Effector memory CD4-positive, alpha-beta T cell (primary cell): ENCODE measurements at regions not wholly inside any gene's neighbourhood (a gene's known extent, or its start where the extent isn't known, plus 50 kb on each side); places are given as distances from the start of the nearest gene placed in this dataset.

ENCODE experiments used
- DNase-seq, 3 donors: peaks; one replicate each; pipeline ENCODE4 v3.0.0-alpha.2; 2020
- H3K27ac ChIP-seq: 2 replicates; pipeline ENCODE4 v1.7.0; 2013; ENCODE audit warnings: mild to moderate bottlenecking, low read length, moderate library complexity; ENCODE audit not compliant: insufficient read depth, poor library complexity, severe bottlenecking
- H3K27me3 ChIP-seq: replicated peaks from 2 replicates; pipeline ENCODE4 v1.7.0; 2013; ENCODE audit warnings: mild to moderate bottlenecking, low read length; ENCODE audit not compliant: insufficient read depth, control insufficient read depth, poor library complexity, severe bottlenecking
- H3K36me3 ChIP-seq: 2 replicates; pipeline ENCODE4 v1.7.0; 2013; ENCODE audit warnings: mild to moderate bottlenecking, low read length, moderate library complexity; ENCODE audit not compliant: control insufficient read depth, insufficient read depth
- H3K4me1 ChIP-seq: 2 replicates; pipeline ENCODE4 v1.7.0; 2013; ENCODE audit warnings: low read length, mild to moderate bottlenecking; ENCODE audit not compliant: control insufficient read depth, insufficient read depth, poor library complexity, severe bottlenecking
- H3K4me3 ChIP-seq: 2 replicates; pipeline ENCODE4 v1.7.0; 2013; ENCODE audit warnings: low read length, low read depth, mild to moderate bottlenecking; ENCODE audit not compliant: insufficient read depth, poor library complexity, severe bottlenecking
- H3K9me3 ChIP-seq: 2 replicates; pipeline ENCODE4 v1.7.0; 2013; ENCODE audit warnings: mild to moderate bottlenecking, low read length, moderate library complexity; ENCODE audit not compliant: control insufficient read depth

- Histone ChIP-seq H3K4me1 (no peaks in the 10 kb centered on the region), H3K27me3 (no peaks in the 10 kb centered on the region), H3K4me3 (no peak overlapping the region), H3K9me3 (no peaks in the 10 kb centered on the region), H3K36me3 (no peaks in the 10 kb centered on the region), H3K27ac (no peak overlapping the region)
- DNase-seq = no peak
Measured at GRCh38 chr2:57180678-57181077, 865.9 kb upstream of the VRK2 start.

- H3K27me3 ChIP-seq = no peaks in the 10 kb centered on the region
- H3K9me3 ChIP-seq = no peaks in the 10 kb centered on the region
- H3K4me1 ChIP-seq = no peaks in the 10 kb centered on the region
- H3K27ac ChIP-seq = no peak overlapping the region
- no peaks in the 10 kb centered on the region for H3K36me3 ChIP-seq
- no peak overlapping the region for H3K4me3 ChIP-seq
- no peak for DNase-seq
Measured at GRCh38 chr2:57181315-57182038, 865.1 kb upstream of the VRK2 start.

GRCh38 chr2:57182916-57183315, 863.7 kb upstream of the VRK2 start:
- H3K4me1 ChIP-seq = no peaks in the 10 kb centered on the region
- no peaks in the 10 kb centered on the region for H3K36me3 ChIP-seq
- no peaks in the 10 kb centered on the region for H3K9me3 ChIP-seq
- no peak overlapping the region for H3K4me3 ChIP-seq
- H3K27me3 ChIP-seq = no peaks in the 10 kb centered on the region
- DNase-seq = no peak
- no peak overlapping the region for H3K27ac ChIP-seq

- no peaks in the 10 kb centered on the region for H3K9me3 ChIP-seq
- no peak overlapping the region for H3K4me3 ChIP-seq
- no peaks in the 10 kb centered on the region for H3K36me3 ChIP-seq
- no peak for DNase-seq
- H3K27ac ChIP-seq = no peak overlapping the region
- H3K4me1 ChIP-seq = no peaks in the 10 kb centered on the region
- H3K27me3 ChIP-seq = no peaks in the 10 kb centered on the region
Measured at GRCh38 chr2:57185568-57185967, 861.0 kb upstream of the VRK2 start.

GRCh38 chr2:57190007-57190406, 856.6 kb upstream of the VRK2 start:
- DNase-seq = no peak
- Histone ChIP-seq H3K27ac (no peak overlapping the region), H3K4me3 (no peak overlapping the region), H3K27me3 (no peaks in the 10 kb centered on the region), H3K9me3 (no peaks in the 10 kb centered on the region), H3K36me3 (no peaks in the 10 kb centered on the region), H3K4me1 (no peaks in the 10 kb centered on the region)

- no peaks in the 10 kb centered on the region for H3K9me3 ChIP-seq
- no peak overlapping the region for H3K4me3 ChIP-seq
- no peaks in the 10 kb centered on the region for H3K4me1 ChIP-seq
- no peak overlapping the region for H3K27ac ChIP-seq
- no peaks in the 10 kb centered on the region for H3K36me3 ChIP-seq
- no peaks in the 10 kb centered on the region for H3K27me3 ChIP-seq
- DNase-seq = no peak
Measured at GRCh38 chr2:57199663-57200062, 846.9 kb upstream of the VRK2 start.

- Histone ChIP-seq H3K4me1 (no peaks in the 10 kb centered on the region), H3K4me3 (no peak overlapping the region), H3K9me3 (no peaks in the 10 kb centered on the region), H3K27ac (no peak overlapping the region), H3K27me3 (no peaks in the 10 kb centered on the region), H3K36me3 (no peaks in the 10 kb centered on the region)
- no peak for DNase-seq
Measured at GRCh38 chr2:57204364-57204763, 842.2 kb upstream of the VRK2 start.

GRCh38 chr2:57205241-57205640, 841.4 kb upstream of the VRK2 start:
- no peaks in the 10 kb centered on the region for H3K9me3 ChIP-seq
- DNase-seq = no peak
- no peaks in the 10 kb centered on the region for H3K36me3 ChIP-seq
- H3K4me1 ChIP-seq = no peaks in the 10 kb centered on the region
- no peak overlapping the region for H3K27ac ChIP-seq
- no peaks in the 10 kb centered on the region for H3K27me3 ChIP-seq
- no peak overlapping the region for H3K4me3 ChIP-seq

- Histone ChIP-seq H3K36me3 (no peaks in the 10 kb centered on the region), H3K4me1 (no peaks in the 10 kb centered on the region), H3K4me3 (no peak overlapping the region), H3K27me3 (no peaks in the 10 kb centered on the region), H3K9me3 (no peaks in the 10 kb centered on the region), H3K27ac (no peak overlapping the region)
- no peak for DNase-seq
Measured at GRCh38 chr2:57207191-57207590, 839.4 kb upstream of the VRK2 start.

GRCh38 chr2:57209799-57210198, 836.8 kb upstream of the VRK2 start:
- H3K27me3 ChIP-seq = no peaks in the 10 kb centered on the region
- no peak overlapping the region for H3K27ac ChIP-seq
- no peak for DNase-seq
- H3K4me3 ChIP-seq = no peak overlapping the region
- H3K9me3 ChIP-seq = no peaks in the 10 kb centered on the region
- H3K36me3 ChIP-seq = no peaks in the 10 kb centered on the region
- H3K4me1 ChIP-seq = no peaks in the 10 kb centered on the region
